CD4-positive, alpha-beta T cell treated with Interferon gamma for 1 hour (primary cell): ENCODE measurements at regions not wholly inside any gene's neighbourhood (a gene's known extent, or its start where the extent isn't known, plus 50 kb on each side); places are given as distances from the start of the nearest gene placed in this dataset.

Experiments used
- DNase-seq: peaks from one replicate; pipeline ENCODE4 v3.0.0-alpha.2; 2020

DNA sequence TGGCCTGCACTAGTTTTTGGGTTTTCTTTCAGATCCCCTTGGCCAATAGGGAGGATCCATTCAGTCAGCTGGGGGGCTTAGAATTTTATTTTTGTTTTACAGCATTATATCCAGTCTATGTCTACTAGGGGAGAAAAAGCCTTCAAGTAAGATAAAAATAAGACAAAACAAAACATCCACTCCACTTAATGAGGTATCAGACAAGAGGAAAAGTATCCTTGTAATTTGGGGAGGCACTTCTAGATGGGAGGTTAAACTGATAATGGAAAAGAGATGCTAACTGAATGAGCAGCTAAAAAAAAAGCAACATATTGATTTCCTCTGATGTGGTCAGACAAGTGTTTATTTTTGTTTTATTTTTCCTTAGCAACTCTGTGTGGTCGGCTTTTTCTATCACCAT lies 278.0 kb upstream of the ANO3 start:
- no peak for DNase-seq

DNA sequence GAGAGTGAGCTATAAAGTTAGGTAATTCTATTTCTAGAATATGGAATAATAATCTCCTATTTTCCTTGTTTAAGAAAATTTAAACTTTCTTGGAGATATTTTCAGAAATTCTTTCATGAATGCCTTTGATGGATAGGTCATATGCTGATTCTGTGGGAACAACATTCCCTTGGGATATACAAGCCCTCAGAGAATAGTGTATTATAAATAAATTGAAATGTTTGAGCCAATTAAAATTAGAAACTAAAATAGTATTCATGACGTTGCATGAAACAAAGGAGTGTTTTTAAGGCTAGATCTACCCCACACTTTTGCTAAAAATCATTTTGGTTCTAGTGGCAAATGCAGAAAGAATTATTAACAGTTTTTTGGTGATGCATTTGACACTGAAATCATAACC lies 269.3 kb upstream of the ANO3 start:
- no peak for DNase-seq

DNA sequence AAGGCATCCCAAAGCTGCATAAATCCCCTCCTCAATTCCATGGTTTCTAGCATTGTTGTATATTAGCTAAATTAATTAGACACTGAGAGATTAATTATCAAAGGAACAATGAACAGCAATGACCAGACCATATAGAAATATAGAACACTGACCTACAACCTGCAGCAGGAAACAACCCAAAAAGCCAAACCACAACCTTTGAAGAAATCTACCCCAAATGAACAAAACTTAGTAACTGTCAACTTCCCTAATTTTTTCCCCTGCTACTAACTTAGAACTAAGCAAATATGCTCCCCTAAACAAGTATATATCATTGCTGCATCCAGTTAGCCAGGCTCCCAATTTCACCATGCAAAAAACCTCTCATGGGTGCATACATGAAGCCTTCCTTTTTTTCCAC lies 268.0 kb upstream of the ANO3 start:
- no peak for DNase-seq

DNA sequence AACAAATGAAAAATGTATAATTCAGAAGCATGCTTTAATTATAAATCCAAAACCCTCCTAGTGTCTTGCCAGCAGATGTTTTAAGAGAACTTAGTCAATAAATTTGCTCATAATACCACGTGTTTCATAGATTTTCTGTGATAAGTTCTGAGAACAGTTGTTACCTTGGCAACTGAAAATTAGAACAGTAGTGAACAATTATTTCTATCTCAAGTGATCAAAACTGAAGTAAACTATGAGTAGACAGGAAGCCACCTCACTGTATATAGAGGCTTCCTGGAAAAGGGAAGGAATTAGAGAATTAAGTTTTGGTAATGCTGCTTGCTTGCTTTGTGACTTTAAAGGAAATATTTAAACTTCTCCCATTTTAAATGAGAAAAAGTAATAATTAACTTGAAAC lies 266.0 kb upstream of the ANO3 start:
- no peak for DNase-seq

DNA sequence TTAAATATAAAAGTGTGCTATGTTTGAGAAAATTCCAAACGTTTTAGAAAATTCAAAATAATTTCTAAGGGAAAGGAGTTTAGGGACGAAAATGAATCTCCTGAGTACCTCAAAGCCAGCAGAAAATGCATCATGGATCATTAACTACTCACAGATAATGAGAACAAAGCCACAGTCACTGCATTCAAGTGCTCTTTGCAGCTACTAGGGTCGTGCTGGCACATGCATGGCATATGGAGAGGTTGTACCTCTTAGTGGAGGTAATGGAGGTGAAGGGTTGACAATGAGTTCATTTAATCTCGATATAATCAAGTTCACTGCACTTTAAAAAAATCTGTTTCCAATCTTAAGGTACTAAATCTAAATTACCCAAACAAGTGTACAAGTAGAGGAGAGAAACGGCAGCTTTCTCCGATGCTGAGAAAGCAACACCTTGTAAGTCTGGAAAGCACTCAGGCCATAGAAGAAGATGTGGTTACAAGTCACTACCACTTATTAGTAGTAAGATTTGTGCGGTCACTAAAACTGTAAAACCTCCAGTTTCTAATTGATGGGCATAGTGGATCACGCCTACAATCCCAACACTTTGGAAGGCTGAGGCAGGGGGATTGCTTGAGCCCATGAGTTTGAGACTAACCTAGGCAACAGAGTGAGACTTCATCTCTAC lies 261.1 kb upstream of the ANO3 start:
- no peak for DNase-seq

DNA sequence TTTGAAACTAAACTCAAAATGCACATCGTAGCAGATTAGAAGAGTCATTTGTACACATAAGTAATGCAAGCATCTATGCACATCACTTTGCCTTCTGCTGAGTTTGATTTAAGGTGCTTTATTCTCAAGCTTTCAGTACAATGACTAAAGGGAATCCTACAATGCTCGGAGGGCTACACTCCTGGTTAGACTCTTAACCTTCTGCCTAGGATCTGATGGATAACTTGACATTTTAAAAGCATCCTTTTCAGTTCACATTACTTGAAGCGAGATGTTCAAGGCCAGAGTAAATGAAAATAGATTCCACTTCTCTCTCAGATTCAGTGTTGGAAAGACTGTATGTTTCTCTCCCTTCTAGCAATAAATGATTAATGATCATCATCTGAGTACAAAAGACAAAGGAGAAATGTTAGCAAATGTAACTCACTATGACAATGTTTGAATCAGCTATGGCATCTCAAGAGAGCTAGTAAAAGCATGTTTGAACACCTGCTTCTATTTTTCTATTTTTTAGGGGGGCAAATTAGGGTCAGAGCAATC lies 259.2 kb upstream of the ANO3 start:
- no peak for DNase-seq

DNA sequence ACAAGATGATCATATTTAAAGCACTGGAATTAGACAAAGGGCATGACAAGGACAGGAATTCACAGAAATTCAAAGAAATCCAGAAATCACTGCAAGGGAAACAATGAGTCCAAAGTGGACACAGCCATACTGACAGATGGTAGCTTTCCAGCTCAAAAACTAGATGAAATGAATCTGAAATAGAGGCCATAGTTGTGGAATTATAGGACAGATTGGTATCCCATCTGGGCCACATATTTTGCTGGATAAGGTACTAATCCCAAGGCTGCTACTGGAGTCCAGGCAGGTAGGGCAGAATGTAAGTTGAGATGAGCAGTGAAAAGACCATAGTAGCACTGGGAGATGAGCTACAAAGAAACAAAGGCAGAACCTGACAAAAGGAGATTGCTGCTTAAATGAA lies 258.3 kb upstream of the ANO3 start:
- no peak for DNase-seq

DNA sequence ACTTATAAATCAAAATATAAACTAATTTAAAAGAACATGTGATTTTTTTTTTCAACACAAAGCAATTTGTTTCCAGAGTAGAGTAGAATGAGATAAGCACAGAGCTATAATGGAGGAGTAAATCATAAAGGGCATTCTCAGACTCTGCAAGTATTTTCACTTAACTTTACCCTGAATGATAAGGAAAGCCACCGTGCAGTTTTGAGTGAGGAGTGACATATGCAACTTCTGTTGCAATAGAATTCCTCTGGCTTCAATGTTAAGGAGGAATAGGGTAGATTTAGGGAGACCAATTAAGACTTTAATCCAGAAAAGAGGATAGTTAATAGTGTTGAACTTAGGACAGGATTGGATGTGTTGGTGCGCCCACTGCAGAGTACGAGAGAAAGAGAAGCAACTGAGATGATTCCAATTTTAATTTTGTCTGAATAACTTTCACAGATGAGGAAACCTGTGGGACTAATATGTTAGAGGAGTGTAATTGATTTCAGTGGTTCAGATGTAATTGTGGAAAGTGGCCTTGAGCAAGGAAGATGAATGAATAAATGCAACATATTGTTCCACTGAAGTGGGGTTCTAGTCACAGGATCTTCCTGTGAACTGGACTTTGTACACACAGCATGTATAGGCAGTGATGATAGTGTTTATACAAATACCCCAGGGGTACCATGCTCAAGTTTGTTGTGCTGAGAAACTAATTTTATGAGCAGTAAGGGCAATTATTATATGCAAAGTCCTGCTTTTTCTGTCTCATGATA lies 255.5 kb upstream of the ANO3 start:
- DNase-seq = no peak

DNA sequence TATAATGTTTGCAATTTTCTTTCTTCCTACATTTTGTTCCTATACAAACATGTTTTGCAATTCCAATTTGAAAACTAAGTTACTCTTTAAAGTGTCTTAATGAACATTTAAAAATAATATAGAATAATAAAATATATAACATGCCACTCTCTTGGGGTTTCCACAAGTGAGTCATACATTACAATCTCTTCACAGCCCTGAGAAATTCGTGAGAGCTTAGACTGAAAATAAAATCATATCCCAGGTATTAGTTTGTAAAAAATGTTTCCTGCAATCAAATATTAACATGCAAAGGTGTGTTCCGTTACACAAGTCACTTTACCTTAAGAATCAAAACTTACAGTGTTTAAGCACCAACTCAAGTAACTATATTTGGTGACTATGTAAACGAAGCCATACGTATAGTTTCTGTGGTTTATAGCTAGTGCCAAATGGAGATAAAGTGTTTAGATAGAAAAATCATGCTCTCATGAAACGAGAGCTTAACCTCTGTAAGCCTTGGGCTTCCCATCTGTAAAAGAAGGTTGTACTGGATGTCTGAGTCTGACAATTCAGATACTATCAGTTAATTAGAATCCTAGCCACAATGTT lies 253.6 kb upstream of the ANO3 start:
- no peak for DNase-seq

DNA sequence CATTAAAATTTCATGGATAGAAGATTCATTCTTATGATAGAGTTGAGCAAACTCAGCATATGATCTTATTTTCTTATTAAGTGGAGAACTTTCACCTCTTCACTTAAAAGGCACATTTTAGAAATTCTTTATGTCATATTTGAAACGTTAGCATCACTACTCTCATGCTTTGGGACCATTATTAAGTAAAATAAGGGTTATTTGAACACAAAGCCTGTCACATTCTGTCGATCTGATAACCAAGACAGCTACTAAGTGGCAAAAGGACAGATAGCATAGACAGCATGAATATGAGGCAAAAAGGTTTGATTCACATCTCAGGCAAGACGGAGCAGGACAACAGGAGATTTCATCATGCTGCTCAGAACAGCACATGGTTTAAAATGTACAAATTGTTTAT lies 247.6 kb upstream of the ANO3 start:
- no peak for DNase-seq

DNA sequence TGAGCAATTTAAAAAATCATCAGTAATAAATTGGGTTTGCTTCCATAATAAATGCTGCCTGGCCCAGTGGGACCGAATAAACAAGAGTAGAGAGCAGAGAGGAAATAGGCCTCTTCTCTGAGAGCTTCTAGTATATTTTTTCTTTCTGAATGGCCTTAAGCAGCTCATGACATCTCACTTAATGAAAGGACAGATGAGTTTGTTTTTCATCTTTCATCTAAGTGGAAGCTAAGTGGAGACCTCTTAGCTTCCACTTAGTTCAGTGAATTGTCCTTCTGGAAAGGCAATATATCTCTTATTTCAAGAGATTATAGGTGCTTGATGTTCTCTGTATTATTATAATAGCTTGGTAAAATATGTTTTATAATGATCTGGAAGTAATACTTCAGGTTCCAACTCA lies 245.9 kb upstream of the ANO3 start:
- DNase-seq = no peak

DNA sequence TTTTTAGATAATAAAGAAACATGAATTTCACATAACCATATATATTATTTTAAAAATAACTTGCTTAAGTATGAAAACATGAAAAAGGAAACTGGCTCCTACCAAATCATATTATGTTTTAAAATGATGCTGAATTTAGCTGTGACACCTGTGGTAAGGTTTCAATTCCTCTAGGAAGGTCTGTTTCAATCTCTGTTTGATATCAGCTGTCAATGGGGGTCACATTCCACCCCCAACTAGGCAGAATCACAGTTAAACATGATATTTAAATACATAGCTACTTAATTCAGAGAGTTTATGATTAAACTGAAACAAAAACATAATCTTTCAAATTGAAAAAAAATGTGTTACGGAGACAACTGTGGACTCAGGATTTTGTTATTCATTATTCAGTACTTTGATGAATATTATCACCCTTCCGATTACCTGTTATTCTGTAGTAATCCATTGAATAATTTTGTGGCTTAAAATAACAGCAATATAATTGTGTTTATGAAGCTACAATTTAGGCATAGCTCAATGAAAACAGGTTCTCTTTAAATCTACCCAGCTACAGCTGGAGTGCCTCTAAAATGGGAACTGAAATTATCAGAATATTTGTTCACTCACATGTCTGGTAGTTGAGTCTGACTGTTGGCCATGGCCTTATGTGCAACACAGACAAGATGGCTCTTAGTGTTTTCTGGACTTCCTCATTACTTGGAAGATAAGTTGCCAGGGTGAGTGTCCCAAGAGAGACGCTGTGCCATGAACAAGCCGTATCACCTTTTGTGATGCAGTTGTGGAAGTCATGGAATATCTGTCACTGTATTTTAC lies 244.6 kb upstream of the ANO3 start:
- no peak for DNase-seq

DNA sequence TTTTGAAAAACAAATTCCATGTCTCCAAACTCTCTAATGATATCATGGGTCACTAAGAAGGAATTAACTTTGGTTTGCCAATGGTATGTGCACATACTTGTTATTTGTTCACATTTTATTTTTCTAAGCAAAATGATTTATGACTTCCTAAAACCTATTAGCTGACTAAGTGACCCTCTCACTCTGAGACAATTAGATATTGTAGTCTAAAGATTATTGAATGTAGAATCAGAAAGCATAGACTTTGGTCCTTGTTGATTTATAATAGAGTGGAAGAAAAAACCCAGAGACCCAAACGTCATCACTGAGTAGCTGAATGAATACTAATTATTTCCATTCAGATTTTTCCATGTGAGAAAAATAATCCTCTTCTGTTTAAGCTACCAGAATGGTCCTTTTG lies 243.5 kb upstream of the ANO3 start:
- no peak for DNase-seq

DNA sequence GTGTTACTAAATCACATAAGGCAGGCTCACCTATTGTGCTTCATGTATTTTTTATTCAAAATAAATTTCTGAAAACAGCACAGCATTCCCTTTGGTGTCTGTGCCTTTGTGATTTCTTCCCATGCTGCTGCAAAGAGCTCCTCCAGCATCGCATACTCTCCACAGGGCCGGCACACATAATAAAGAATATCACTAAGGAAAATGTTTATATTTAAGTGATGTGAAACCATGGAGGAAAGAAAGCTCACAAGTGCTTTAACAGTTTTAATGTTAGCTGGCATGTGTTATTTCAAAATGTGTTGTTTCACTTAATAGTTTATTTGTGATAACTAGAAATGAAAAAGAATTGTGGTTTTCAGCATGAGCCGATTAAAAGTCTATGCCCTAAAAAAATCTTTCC lies 241.3 kb upstream of the ANO3 start:
- no peak for DNase-seq

DNA sequence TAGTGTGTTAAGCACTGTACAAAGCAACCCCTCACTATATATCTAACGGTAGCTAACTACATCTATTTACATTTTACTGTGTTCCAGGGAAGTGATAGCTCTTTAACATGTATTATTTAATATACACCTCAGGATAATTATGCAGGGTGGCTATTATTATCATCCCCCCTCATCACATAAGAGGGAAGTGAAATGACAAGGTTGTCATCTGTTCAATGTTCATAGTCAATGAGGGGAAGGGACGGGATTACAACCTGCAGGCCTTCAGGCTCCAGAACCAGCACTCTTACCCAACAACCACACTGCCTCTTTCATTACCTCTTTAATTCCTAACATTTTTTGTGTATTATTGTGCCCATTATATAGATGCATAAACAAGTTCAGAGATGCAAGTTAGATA lies 238.7 kb upstream of the ANO3 start:
- DNase-seq = no peak

DNA sequence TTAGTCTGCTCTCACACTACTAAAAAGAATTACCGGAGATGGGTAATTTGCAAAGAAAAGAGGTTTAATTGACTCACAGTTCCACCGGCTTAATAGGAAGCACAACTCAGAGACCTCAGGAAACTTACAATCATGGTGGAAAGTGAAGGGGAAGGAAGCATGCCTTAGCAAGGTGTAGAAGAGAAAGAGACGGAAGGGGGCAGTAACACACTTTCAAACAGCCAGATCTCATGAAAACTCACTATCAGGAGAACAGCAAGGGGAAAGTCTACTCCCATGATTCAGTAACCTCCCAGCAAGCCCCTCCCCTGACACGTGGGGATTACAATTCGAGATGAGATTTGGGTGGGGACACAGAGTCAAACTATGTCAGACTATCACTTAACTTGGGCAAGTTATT lies 236.6 kb upstream of the ANO3 start:
- DNase-seq = no peak

DNA sequence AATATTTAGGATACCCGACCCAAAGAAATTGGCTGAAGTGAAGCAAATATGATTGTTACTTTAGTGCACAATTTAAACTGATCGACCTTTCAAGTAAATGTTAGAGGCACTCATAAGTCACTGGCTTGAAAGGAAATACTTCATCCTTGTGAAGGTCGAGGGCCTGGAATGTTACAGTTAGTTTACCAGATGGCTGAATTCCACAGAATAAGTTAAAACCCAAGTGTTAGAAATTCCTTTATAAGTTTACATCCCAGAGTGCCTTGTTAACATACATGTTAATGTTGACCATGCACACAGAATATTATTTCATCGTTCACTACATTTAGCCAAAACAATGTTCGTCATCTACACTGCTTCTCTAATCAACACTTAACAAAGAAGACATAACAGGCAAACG lies 235.5 kb upstream of the ANO3 start:
- no peak for DNase-seq

DNA sequence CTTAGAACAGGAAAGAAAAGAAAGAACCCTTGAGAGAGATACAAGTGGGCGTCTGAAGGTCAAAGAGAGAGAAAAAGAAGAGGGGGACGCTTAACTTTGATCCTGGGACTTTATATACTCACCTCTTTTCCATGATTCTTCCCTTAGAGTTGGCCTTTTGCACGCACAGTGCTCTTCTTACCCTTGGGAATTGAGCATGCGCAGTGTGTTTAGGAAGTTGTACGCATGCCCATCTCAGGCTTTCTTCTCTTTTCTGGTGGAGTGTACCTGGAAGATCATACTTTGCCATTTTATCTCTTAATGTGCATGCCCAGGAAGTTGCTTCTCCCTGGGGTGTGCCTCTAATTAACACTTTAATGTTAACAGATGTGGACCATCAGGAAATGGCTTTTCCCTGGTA lies 229.6 kb upstream of the ANO3 start:
- no peak for DNase-seq

DNA sequence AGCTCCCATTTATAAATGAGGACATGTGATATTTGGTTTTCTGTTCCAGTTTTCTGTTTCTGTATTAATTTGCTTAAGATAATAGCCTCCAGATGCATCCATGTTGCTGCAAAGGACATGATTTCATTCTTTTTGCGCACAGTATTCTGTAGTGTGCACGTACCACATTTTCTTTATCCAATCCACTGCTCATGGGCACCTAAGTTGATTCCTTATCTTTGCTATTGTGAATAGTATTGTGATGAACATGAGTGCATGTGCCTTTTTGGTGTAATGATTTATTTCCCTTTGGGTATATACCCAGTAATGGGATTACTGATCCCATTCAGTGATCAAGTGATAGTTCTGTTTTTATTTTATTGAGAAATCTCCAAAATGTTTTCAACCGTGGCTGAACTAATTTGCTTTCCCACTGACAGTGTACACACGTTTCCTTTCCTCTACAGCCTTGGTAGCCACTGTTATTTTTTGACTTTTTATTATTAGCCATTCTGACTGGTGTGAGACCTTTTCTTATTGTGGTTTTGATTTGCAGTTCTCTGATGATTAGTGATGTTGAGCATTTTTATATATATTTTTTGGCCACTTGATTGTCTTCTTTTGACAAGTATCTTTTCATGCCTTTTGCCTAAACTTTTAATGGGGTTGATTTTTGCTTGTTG lies 226.0 kb upstream of the ANO3 start:
- DNase-seq = no peak

DNA sequence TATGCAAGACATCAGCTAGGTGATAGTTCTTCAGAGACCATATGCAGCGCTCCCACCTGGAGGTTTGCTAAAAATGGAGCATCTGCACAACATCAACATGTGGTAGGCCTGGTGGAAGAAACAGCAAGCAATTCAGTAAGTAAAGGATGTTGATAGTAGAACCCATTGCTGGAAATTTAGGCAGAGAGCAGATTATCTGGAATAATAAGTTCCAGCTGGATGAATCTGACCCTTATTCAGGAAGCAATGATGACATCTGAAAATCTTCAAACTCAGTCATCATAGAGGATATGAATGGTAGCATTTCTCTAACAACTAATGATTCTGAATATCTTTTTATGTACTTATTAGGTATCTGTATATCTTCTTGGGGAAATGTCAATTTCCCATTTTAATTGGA lies 225.2 kb upstream of the ANO3 start:
- no peak for DNase-seq

DNA sequence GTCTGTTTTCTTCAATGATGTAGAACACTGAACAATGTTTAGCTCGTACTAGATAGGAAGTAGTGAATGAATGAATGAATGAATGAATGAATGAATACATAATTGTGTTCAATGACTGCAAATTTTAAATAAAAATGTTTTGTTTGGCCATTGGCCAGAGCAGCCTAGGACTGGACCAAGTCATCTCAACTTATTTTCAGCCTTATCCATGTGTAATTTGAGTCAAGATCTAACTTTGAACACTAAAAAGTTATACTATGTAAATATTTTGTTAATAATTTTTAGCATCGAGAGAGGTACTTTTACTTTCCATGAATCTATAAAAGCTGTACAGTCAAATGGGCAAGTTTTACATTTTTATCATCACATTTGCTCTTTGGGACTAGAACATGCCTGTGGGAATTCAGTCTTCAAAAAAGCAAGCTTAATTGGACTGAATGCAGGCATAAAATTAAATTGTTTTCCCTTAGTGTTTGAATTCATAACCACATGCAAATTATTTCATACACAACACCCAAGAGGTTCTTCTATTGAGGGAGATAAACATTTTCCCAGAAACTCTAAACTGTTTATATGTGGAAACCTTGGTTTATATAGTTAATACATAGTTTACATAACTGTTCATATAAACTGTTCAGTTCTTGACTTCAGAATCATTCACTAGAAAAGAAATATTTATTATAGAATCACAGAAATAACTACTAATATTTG lies 222.1 kb upstream of the ANO3 start:
- no peak for DNase-seq

DNA sequence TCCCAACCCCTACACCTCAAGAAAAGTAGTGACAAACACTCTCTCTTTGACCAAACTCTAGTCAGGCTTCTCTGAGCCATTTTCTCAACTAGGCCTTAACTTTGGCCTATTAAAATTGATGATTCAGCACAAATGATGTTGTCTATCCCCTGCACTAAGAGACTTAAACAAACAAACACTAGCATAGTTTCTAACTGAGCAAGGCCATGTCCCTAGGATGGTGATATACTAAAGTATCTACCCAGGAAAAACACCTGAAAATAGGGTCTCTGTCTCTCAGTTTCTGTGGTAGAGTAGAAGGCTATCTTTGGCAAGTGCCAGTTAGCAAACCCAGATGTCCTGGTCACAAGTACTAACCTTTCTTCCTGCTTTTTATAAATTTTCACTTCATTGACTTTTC lies 219.7 kb upstream of the ANO3 start:
- no peak for DNase-seq
